ENCODE measurements at regions not wholly inside any gene's neighbourhood (a gene's known extent, or its start where the extent isn't known, plus 50 kb on each side); places are given as distances from the start of the nearest gene placed in this dataset.

DNA sequence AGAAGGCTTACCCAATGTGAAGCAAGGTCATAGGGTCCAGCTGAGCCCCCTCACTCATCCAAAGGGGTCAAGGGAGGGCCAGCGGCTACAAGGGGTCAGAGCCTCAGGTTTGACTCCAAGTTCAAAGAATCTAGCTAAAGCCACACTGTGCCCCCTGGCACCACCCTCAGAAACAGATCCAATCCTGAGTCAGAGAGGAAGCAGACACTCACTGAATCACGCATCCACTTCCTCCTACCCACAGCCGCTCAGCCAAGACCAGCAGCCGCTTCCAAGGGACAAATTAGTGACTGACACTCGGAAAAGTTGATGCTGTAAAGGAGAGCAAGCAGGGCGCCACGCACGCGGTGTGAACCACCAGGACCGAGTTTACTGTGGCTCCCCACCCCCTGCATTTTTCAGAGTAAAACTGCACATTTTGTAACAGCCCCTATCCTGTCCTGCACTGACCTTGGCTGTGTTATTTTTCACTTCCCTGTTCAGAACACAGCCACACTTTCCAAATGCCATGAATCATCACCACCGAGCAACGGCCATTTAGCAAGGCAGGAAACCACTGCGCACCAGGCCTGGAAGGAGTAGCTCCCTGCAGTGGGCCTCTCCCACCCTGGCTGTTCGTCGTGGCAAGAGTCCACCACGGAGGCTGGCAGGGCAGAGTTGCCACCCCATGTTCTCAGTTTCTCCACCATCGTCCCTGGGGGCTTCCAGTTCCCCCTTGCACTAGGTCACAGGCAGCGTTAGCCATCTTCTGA lies 147.8 kb downstream of the TOMM20 start (continued):
- TF ChIP-seq, protein P1, sequence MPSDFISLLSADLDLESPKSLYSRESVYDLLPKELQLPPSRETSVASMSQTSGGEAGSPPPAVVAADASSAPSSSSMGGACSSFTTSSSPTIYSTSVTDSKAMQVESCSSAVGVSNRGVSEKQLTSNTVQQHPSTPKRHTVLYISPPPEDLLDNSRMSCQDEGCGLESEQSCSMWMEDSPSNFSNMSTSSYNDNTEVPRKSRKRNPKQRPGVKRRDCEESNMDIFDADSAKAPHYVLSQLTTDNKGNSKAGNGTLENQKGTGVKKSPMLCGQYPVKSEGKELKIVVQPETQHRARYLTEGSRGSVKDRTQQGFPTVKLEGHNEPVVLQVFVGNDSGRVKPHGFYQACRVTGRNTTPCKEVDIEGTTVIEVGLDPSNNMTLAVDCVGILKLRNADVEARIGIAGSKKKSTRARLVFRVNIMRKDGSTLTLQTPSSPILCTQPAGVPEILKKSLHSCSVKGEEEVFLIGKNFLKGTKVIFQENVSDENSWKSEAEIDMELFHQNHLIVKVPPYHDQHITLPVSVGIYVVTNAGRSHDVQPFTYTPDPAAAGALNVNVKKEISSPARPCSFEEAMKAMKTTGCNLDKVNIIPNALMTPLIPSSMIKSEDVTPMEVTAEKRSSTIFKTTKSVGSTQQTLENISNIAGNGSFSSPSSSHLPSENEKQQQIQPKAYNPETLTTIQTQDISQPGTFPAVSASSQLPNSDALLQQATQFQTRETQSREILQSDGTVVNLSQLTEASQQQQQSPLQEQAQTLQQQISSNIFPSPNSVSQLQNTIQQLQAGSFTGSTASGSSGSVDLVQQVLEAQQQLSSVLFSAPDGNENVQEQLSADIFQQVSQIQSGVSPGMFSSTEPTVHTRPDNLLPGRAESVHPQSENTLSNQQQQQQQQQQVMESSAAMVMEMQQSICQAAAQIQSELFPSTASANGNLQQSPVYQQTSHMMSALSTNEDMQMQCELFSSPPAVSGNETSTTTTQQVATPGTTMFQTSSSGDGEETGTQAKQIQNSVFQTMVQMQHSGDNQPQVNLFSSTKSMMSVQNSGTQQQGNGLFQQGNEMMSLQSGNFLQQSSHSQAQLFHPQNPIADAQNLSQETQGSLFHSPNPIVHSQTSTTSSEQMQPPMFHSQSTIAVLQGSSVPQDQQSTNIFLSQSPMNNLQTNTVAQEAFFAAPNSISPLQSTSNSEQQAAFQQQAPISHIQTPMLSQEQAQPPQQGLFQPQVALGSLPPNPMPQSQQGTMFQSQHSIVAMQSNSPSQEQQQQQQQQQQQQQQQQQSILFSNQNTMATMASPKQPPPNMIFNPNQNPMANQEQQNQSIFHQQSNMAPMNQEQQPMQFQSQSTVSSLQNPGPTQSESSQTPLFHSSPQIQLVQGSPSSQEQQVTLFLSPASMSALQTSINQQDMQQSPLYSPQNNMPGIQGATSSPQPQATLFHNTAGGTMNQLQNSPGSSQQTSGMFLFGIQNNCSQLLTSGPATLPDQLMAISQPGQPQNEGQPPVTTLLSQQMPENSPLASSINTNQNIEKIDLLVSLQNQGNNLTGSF (CRISPR knock-in tag; IDR thresholded peaks at IDR 0.05): no peak
- TF ChIP-seq ZNF883 (CRISPR knock-in tag; IDR thresholded peaks at IDR 0.05; ENCODE audit: not compliant biosample characterization): peak; percentile 40
- TF ChIP-seq, protein P2, sequence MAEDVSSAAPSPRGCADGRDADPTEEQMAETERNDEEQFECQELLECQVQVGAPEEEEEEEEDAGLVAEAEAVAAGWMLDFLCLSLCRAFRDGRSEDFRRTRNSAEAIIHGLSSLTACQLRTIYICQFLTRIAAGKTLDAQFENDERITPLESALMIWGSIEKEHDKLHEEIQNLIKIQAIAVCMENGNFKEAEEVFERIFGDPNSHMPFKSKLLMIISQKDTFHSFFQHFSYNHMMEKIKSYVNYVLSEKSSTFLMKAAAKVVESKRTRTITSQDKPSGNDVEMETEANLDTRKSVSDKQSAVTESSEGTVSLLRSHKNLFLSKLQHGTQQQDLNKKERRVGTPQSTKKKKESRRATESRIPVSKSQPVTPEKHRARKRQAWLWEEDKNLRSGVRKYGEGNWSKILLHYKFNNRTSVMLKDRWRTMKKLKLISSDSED (CRISPR knock-in tag; IDR thresholded peaks at IDR 0.05): no peak
- TF ChIP-seq ZNF562 (CRISPR knock-in tag; IDR thresholded peaks at IDR 0.05; ENCODE audit: borderline replicate concordance): no peak
- TF ChIP-seq ZNF7 (CRISPR knock-in tag; IDR thresholded peaks at IDR 0.05): no peak
- no peak for TF ChIP-seq ZNF33B (CRISPR knock-in tag; IDR thresholded peaks at IDR 0.05)
- TF ChIP-seq ZNF12 (CRISPR knock-in tag; IDR thresholded peaks at IDR 0.05): peak; percentile 18; the same call in 1 of the 2 replicates
- TF ChIP-seq ZNF768 (CRISPR knock-in tag; IDR thresholded peaks at IDR 0.05): no peak
- peak; percentile 72; the same call in 1 of the 2 replicates for TF ChIP-seq HNRNPL (IDR thresholded peaks at IDR 0.05; ENCODE audit: low read depth, low read length)
- TF ChIP-seq ZNF337 (CRISPR knock-in tag; IDR thresholded peaks at IDR 0.05; ENCODE audit: borderline replicate concordance, low read depth): no peak
- TF ChIP-seq, protein P3, sequence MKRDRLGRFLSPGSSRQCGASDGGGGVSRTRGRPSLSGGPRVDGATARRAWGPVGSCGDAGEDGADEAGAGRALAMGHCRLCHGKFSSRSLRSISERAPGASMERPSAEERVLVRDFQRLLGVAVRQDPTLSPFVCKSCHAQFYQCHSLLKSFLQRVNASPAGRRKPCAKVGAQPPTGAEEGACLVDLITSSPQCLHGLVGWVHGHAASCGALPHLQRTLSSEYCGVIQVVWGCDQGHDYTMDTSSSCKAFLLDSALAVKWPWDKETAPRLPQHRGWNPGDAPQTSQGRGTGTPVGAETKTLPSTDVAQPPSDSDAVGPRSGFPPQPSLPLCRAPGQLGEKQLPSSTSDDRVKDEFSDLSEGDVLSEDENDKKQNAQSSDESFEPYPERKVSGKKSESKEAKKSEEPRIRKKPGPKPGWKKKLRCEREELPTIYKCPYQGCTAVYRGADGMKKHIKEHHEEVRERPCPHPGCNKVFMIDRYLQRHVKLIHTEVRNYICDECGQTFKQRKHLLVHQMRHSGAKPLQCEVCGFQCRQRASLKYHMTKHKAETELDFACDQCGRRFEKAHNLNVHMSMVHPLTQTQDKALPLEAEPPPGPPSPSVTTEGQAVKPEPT (CRISPR knock-in tag; IDR thresholded peaks at IDR 0.05; ENCODE audit: low read depth): no peak
- no peak; the same call in 1 of the 2 replicates for TF ChIP-seq ZNF251 (CRISPR knock-in tag; IDR thresholded peaks at IDR 0.05)
- peak; percentile 40; the same call in 1 of the 2 replicates for TF ChIP-seq ZNF224 (CRISPR knock-in tag; IDR thresholded peaks at IDR 0.05)
- TF ChIP-seq ZNF720 (CRISPR knock-in tag; IDR thresholded peaks at IDR 0.05): no peak
- TF ChIP-seq ZSCAN31 (CRISPR knock-in tag; IDR thresholded peaks at IDR 0.05; ENCODE audit: low read depth): peak; percentile 84
- TF ChIP-seq, protein P4, sequence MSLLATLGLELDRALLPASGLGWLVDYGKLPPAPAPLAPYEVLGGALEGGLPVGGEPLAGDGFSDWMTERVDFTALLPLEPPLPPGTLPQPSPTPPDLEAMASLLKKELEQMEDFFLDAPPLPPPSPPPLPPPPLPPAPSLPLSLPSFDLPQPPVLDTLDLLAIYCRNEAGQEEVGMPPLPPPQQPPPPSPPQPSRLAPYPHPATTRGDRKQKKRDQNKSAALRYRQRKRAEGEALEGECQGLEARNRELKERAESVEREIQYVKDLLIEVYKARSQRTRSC (CRISPR knock-in tag; IDR thresholded peaks at IDR 0.05; ENCODE audit: low read depth): no peak
- no peak for TF ChIP-seq TP53 (CRISPR knock-in tag; conservative IDR thresholded peaks at IDR 0.05)
- no peak for TF ChIP-seq GLI4 (CRISPR knock-in tag; IDR thresholded peaks at IDR 0.05; ENCODE audit: borderline replicate concordance)
- no peak for TF ChIP-seq ZFP36L2 (CRISPR knock-in tag; IDR thresholded peaks at IDR 0.05)
- TF ChIP-seq CAMTA2 (CRISPR knock-in tag; IDR thresholded peaks at IDR 0.05; ENCODE audit: borderline replicate concordance): no peak
- no peak for TF ChIP-seq HMGA1 (CRISPR knock-in tag; conservative IDR thresholded peaks at IDR 0.05)
